RWPE1 (cell line): ENCODE measurements at regions not wholly inside any gene's neighbourhood (a gene's known extent, or its start where the extent isn't known, plus 50 kb on each side); places are given as distances from the start of the nearest gene placed in this dataset.

Experiments used
- CTCF ChIA-PET: fragments of 350-600 bp; sonication (Branson Sonifier 250); formaldehyde crosslinking; extraction: SDS; loops from one replicate; lab custom pipeline; 2021; lab: Yijun Ruan, JAX
- POLR2A ChIA-PET: fragments of 400-600 bp; formaldehyde crosslinking; extraction: SDS; loops from one replicate; lab custom pipeline; 2020; ENCODE audit warnings: antibody characterized with exemption; ENCODE audit not compliant: low non-redundant PET; lab: Yijun Ruan, JAX
- DNase-seq: peaks from one replicate; pipeline ENCODE4 v3.0.0; 2012; ENCODE audit warnings: low spot score
- H3K27ac ChIP-seq: fragments of 450-650 bp; 2 replicates; pipeline ENCODE4 v1.5.1; 2017
- CTCF ChIP-seq: fragments of 450-650 bp; conservative IDR thresholded peaks from 2 replicates; pipeline ENCODE4 v1.5.1; 2017; ENCODE audit warnings: low read depth, mild to moderate bottlenecking

GRCh38 chr7:131131746-131132431 lies 195.8 kb upstream of the MKLN1 start:
- CTCF ChIA-PET: no interaction called here
- H3K27ac ChIP-seq: no peak overlapping the region
- TF ChIP-seq CTCF: no peak
- no peak for DNase-seq
- POLR2A ChIA-PET: no interaction called here

GRCh38 chr7:131139462-131139861 lies 188.2 kb upstream of the MKLN1 start:
- TF ChIP-seq CTCF: no peak
- CTCF ChIA-PET: no interaction called here
- no peak overlapping the region for H3K27ac ChIP-seq
- POLR2A ChIA-PET: no interaction called here
- no peak for DNase-seq

- CTCF ChIA-PET: no interaction called here
- POLR2A ChIA-PET: no interaction called here
Measured at GRCh38 chr7:131141443-131141967, 186.2 kb upstream of the MKLN1 start.

GRCh38 chr7:131143869-131144268 lies 183.8 kb upstream of the MKLN1 start:
- no peak for TF ChIP-seq CTCF
- ChIA-PET CTCF (no interaction called here), POLR2A (no interaction called here)
- H3K27ac ChIP-seq: no peak overlapping the region
- DNase-seq: no peak

More at GRCh38 chr7:131141443-131141967, 186.2 kb upstream of the MKLN1 start:
- no peak overlapping the region for H3K27ac ChIP-seq
- no peak for TF ChIP-seq CTCF
- DNase-seq: no peak

- TF ChIP-seq CTCF: no peak
- DNase-seq: peak; percentile 32
- ChIA-PET POLR2A (no interaction called here), CTCF (interaction anchor here (1.1 kb wide), 1 partner anchor 123 kb away, joined by 4 read pairs; no protein-coding TSS in a partner anchor)
- H3K27ac ChIP-seq: no peak overlapping the region
Measured at GRCh38 chr7:131145026-131145425, 182.7 kb upstream of the MKLN1 start.

GRCh38 chr7:131145770-131146169 lies 181.9 kb upstream of the MKLN1 start:
- ChIA-PET POLR2A (no interaction called here), CTCF (no interaction called here)
- DNase-seq: no peak
- no peak overlapping the region for H3K27ac ChIP-seq
- no peak for TF ChIP-seq CTCF
